ENCODE measurements at regions not wholly inside any gene's neighbourhood (a gene's known extent, or its start where the extent isn't known, plus 50 kb on each side); places are given as distances from the start of the nearest gene placed in this dataset.

DNA sequence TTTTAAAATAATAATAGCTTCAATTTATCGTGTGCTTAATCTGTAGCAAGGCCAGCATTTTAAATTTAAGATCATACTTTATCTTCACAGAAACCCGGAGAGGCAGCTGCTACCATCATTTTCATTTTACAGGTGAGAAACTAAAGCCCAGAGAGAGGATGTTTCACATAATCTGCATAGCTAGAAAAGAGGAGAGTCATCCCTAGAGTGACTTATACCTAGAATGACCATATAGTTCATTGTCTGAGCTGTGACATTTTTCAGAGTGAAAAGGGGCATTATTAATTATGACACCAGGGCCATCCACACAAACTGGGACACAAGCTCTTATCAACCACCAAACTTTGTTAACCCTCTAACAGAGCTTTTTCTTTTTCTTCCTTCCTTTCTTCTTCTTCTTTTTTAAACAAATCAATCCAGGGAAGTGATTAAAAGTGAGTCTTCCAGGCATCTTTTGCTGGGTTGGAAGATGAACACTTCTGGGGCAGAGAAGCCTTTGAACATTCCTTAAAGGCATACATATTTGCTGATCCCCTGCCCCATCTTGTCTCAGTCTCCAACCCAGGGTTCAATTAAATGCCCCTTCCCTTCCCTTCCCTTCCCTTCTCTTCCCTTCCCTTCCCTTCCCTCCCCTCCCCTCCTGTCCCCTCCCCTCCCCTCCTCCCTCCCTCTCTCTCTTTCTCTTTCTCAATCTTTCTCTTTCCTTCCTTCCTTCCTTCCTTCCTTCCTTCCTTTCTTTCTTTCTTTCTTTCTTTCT lies 272.5 kb upstream of the JAG1 start:
- no peak for ATAC-seq
- TF ChIP-seq ZC3H10 (CRISPR knock-in tag; IDR thresholded peaks at IDR 0.05) (no peak), ZNF565 (CRISPR knock-in tag; conservative IDR thresholded peaks at IDR 0.05; ENCODE audit: low read depth) (no peak), CSDC2 (CRISPR knock-in tag; IDR thresholded peaks at IDR 0.05) (no peak)

DNA sequence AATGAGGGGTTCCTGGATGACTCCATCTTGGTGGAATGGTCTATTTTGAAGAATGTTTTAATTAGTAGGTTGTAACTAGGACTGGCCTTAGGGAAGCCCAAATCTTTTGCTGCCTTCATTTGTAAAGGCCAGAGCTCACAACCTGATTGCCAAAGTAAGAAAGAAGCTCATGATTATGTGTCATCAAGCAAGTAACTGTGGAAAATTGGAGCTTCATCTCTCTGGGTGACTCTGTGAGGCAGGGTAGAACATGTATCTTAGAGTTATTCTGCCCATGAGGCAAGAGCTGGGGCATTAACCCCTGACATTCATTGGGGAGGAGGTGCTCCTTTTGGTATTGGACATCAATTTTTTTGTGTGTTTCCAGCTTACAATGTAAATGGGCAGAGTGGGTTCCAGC lies 273.9 kb upstream of the JAG1 start:
- ATAC-seq: no peak
- TF ChIP-seq, protein P1, sequence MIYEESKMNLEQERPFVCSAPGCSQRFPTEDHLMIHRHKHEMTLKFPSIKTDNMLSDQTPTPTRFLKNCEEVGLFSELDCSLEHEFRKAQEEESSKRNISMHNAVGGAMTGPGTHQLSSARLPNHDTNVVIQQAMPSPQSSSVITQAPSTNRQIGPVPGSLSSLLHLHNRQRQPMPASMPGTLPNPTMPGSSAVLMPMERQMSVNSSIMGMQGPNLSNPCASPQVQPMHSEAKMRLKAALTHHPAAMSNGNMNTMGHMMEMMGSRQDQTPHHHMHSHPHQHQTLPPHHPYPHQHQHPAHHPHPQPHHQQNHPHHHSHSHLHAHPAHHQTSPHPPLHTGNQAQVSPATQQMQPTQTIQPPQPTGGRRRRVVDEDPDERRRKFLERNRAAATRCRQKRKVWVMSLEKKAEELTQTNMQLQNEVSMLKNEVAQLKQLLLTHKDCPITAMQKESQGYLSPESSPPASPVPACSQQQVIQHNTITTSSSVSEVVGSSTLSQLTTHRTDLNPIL (CRISPR knock-in tag; IDR thresholded peaks at IDR 0.05; ENCODE audit: low read depth): no peak
- no peak for TF ChIP-seq SNAI2 (CRISPR knock-in tag; IDR thresholded peaks at IDR 0.05)
- TF ChIP-seq TOX (CRISPR knock-in tag; IDR thresholded peaks at IDR 0.05; ENCODE audit: borderline replicate concordance): no peak
- TF ChIP-seq GLIS3 (CRISPR knock-in tag; IDR thresholded peaks at IDR 0.05): no peak
- no peak for TF ChIP-seq BACH2 (CRISPR knock-in tag; IDR thresholded peaks at IDR 0.05; ENCODE audit: borderline replicate concordance)
- TF ChIP-seq, protein P2, sequence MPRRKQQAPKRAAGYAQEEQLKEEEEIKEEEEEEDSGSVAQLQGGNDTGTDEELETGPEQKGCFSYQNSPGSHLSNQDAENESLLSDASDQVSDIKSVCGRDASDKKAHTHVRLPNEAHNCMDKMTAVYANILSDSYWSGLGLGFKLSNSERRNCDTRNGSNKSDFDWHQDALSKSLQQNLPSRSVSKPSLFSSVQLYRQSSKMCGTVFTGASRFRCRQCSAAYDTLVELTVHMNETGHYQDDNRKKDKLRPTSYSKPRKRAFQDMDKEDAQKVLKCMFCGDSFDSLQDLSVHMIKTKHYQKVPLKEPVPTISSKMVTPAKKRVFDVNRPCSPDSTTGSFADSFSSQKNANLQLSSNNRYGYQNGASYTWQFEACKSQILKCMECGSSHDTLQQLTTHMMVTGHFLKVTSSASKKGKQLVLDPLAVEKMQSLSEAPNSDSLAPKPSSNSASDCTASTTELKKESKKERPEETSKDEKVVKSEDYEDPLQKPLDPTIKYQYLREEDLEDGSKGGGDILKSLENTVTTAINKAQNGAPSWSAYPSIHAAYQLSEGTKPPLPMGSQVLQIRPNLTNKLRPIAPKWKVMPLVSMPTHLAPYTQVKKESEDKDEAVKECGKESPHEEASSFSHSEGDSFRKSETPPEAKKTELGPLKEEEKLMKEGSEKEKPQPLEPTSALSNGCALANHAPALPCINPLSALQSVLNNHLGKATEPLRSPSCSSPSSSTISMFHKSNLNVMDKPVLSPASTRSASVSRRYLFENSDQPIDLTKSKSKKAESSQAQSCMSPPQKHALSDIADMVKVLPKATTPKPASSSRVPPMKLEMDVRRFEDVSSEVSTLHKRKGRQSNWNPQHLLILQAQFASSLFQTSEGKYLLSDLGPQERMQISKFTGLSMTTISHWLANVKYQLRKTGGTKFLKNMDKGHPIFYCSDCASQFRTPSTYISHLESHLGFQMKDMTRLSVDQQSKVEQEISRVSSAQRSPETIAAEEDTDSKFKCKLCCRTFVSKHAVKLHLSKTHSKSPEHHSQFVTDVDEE (CRISPR knock-in tag; IDR thresholded peaks at IDR 0.05): no peak
- no peak for TF ChIP-seq ZNF8 (CRISPR knock-in tag; IDR thresholded peaks at IDR 0.05)
- TF ChIP-seq TCF4 (CRISPR knock-in tag; IDR thresholded peaks at IDR 0.05; ENCODE audit: borderline replicate concordance): no peak
- TF ChIP-seq ZNF70 (CRISPR knock-in tag; IDR thresholded peaks at IDR 0.05): no peak

DNA sequence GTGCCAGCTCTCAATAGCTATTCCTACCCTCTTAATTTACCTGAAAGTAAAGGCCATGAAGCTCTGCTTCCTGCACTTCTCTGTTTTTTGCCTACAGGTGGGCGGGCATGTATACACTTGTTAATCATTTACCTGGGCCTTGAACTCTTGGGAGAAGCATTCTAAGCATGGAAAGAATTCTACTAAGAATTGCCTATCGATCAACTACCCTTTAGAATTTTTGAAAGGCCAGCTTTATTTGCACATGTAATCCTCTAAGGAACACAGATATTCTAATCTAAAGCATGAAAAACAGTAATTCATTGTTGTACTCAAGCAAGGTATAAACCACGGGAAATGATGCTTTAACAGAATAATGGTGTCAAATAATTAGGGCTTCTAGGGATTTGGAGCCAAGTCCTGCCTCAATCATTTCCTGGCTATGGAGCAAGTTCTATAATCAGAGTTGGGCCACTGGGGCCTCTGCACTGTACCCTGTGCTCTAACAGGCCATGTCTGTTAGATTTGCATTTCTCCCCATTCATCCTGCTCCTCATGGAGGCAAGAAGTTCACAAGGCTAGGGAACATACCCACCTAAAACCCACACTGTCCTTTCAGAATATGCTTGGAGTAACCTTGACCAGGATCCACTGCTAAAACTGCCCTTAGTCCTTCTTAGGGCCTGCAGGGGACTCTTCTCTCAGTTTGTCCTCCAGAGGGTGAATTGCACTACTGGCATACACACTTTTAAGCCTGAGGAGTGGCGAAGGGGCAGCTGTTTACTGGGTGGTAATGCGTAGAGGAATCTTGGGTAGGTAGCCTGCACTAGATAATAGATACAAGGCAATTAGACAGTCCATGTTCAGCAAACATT lies 276.4 kb upstream of the JAG1 start:
- TF ChIP-seq TOX (CRISPR knock-in tag; IDR thresholded peaks at IDR 0.05; ENCODE audit: borderline replicate concordance) (no peak), ZNF8 (CRISPR knock-in tag; IDR thresholded peaks at IDR 0.05) (no peak), ISL1 (CRISPR knock-in tag; IDR thresholded peaks at IDR 0.05) (no peak), ZC3H10 (CRISPR knock-in tag; IDR thresholded peaks at IDR 0.05) (no peak), BACH2 (CRISPR knock-in tag; IDR thresholded peaks at IDR 0.05; ENCODE audit: borderline replicate concordance) (no peak)

DNA sequence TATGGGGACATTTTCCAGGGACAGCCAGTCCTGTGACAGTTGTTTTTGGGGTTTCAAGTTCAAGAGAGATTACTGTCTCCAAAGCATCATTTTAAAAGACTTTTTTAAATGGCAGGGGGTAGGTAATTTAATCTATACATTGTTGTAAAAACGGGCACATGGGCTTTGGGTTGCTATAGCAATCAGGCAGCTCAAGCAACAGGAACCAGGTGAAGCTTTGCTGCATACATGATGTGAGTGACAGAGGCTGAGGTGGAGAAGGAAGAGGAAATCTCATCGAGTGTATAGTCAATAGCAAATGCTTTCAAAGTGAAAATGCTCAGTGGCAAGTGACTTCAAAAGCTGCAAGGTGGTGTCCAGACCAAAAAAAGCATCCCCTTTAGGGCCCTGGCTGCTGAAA lies 277.4 kb upstream of the JAG1 start:
- no peak for ATAC-seq
- TF ChIP-seq, protein P2 (CRISPR knock-in tag; IDR thresholded peaks at IDR 0.05): no peak
- TF ChIP-seq GLIS3 (CRISPR knock-in tag; IDR thresholded peaks at IDR 0.05) (no peak), ZNF8 (CRISPR knock-in tag; IDR thresholded peaks at IDR 0.05) (no peak), TOX (CRISPR knock-in tag; IDR thresholded peaks at IDR 0.05; ENCODE audit: borderline replicate concordance) (no peak), ZFP3 (CRISPR knock-in tag; IDR thresholded peaks at IDR 0.05) (no peak), SNAI2 (CRISPR knock-in tag; IDR thresholded peaks at IDR 0.05) (no peak), ZC3H10 (CRISPR knock-in tag; IDR thresholded peaks at IDR 0.05) (no peak), ESRRG (CRISPR knock-in tag; IDR thresholded peaks at IDR 0.05) (no peak), ZFP30 (CRISPR knock-in tag; IDR thresholded peaks at IDR 0.05) (no peak), CSDC2 (CRISPR knock-in tag; IDR thresholded peaks at IDR 0.05) (no peak), RARB (CRISPR knock-in tag; IDR thresholded peaks at IDR 0.05) (no peak), ISL1 (CRISPR knock-in tag; IDR thresholded peaks at IDR 0.05) (no peak), ARNTL (CRISPR knock-in tag; IDR thresholded peaks at IDR 0.05; ENCODE audit: borderline replicate concordance, low read depth) (no peak), ZNF70 (CRISPR knock-in tag; IDR thresholded peaks at IDR 0.05) (no peak)
- TF ChIP-seq, protein P3, sequence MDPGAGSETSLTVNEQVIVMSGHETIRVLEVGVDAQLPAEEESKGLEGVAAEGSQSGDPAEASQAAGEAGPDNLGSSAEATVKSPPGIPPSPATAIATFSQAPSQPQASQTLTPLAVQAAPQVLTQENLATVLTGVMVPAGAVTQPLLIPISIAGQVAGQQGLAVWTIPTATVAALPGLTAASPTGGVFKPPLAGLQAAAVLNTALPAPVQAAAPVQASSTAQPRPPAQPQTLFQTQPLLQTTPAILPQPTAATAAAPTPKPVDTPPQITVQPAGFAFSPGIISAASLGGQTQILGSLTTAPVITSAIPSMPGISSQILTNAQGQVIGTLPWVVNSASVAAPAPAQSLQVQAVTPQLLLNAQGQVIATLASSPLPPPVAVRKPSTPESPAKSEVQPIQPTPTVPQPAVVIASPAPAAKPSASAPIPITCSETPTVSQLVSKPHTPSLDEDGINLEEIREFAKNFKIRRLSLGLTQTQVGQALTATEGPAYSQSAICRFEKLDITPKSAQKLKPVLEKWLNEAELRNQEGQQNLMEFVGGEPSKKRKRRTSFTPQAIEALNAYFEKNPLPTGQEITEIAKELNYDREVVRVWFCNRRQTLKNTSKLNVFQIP (CRISPR knock-in tag; IDR thresholded peaks at IDR 0.05; ENCODE audit: borderline replicate concordance, low read depth): no peak
- TF ChIP-seq, protein P4, sequence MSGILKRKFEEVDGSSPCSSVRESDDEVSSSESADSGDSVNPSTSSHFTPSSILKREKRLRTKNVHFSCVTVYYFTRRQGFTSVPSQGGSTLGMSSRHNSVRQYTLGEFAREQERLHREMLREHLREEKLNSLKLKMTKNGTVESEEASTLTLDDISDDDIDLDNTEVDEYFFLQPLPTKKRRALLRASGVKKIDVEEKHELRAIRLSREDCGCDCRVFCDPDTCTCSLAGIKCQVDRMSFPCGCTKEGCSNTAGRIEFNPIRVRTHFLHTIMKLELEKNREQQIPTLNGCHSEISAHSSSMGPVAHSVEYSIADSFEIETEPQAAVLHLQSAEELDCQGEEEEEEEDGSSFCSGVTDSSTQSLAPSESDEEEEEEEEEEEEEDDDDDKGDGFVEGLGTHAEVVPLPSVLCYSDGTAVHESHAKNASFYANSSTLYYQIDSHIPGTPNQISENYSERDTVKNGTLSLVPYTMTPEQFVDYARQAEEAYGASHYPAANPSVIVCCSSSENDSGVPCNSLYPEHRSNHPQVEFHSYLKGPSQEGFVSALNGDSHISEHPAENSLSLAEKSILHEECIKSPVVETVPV (CRISPR knock-in tag; IDR thresholded peaks at IDR 0.05): no peak

More for the DNA sequence above, 276.4 kb upstream of the JAG1 start:
- no peak for ATAC-seq
